ENCODE measurements at regions not wholly inside any gene's neighbourhood (a gene's known extent, or its start where the extent isn't known, plus 50 kb on each side); places are given as distances from the start of the nearest gene placed in this dataset.

- DNase-seq (ENCODE audit: low read depth) = no peak
- H3K4me3 ChIP-seq (ENCODE audit: low read depth, low read length) = no peak overlapping the region
These were observed 215.1 kb upstream of the TRIB2 start for GRCh38 chr2:12501469-12502158.

DNA sequence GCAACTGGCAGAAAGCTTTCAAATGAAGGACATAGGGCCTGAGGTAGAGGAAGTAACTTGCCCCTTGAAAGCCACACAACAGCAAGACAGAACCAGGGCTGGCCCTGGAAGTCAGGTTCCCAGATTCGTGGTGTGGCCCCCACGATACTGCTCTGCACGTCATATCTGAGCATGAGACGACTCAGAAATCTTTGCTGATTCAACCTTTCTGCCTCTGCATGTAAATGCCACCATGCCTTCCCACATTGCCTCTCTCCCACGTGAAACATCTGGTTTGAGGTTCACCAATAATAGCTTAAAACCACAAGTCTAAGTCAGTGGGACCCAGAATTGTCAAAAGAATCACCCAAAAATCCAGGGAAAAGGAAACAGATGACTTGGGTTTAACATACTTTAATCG lies 214.0 kb upstream of the TRIB2 start:
- DNase-seq (ENCODE audit: low read depth) = peak; percentile 40
- H3K4me3 ChIP-seq (ENCODE audit: low read depth, low read length) = no peak overlapping the region

- no peak for DNase-seq (ENCODE audit: low read depth)
- H3K4me3 ChIP-seq (ENCODE audit: low read depth, low read length) = no peak overlapping the region
These were observed 212.3 kb upstream of the TRIB2 start for GRCh38 chr2:12504443-12504842.

GRCh38 chr2:12506846-12507245 lies 209.9 kb upstream of the TRIB2 start:
- no peak overlapping the region for H3K4me3 ChIP-seq (ENCODE audit: low read depth, low read length)
- DNase-seq (ENCODE audit: low read depth) = no peak

- H3K4me3 ChIP-seq (ENCODE audit: low read depth, low read length) = no peak overlapping the region
- peak; percentile 89 for DNase-seq (ENCODE audit: low read depth)
These were observed 209.4 kb upstream of the TRIB2 start for GRCh38 chr2:12507295-12507694.

DNA sequence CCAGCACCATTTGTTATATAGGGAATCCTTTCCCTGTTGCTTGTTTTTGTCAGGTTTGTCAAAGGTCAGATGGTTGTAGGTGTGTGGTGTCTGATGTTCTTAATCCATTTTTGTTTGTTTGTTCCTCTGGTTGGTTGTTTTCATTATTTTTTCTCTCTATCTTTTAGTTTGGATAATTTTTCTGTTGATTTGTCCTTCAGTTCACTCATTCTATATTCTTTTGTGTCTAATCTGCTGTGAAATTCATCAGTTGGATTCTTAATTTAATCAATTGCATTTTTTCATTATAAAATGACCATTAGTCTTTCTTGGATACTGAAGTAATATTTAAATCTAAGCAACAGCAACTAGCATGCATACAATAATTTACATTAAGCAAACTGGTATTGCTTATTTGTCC lies 206.7 kb upstream of the TRIB2 start:
- DNase-seq (ENCODE audit: low read depth) = no peak
- no peak overlapping the region for H3K4me3 ChIP-seq (ENCODE audit: low read depth, low read length)

DNA sequence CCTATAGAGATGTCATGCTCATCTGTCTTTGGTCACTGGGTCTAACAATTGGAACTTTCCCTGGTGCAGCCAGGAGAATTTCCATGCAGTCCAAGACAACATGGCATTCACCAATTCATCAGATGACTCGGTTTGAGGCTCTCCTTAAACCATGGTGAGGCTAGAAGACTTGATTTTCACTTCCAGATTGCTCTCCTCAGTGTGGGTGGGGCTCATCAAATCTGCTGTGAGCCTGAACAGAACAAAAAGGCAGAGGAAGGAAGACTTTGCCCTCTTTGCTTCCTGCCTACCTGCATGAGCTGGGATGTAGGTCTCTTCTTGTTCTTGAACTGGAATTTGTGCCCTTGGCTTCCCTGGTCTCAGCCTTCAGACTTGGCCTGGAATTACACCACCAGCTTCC lies 203.4 kb upstream of the TRIB2 start:
- no peak overlapping the region for H3K4me3 ChIP-seq (ENCODE audit: low read depth, low read length)
- DNase-seq (ENCODE audit: low read depth) = no peak

DNA sequence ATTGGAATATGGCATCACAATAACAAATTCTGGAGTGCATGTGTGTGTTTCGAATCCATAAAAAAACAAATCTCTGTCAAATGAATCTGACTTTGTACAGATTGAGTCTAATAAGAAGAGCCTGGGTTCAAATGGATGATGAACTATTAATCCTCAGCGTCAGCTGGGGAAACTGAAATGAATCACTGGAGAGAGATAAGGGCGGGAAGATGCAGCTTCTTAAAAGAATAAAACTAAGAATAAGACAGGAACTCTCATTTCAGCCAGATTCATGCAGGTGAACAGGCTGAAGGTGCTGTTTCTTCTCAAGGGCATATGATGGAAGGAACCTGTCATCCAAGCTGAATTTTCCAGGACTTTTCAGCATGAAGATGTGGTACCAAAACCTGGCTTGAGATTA lies 202.6 kb upstream of the TRIB2 start:
- no peak overlapping the region for H3K4me3 ChIP-seq (ENCODE audit: low read depth, low read length)
- DNase-seq (ENCODE audit: low read depth) = no peak

DNA sequence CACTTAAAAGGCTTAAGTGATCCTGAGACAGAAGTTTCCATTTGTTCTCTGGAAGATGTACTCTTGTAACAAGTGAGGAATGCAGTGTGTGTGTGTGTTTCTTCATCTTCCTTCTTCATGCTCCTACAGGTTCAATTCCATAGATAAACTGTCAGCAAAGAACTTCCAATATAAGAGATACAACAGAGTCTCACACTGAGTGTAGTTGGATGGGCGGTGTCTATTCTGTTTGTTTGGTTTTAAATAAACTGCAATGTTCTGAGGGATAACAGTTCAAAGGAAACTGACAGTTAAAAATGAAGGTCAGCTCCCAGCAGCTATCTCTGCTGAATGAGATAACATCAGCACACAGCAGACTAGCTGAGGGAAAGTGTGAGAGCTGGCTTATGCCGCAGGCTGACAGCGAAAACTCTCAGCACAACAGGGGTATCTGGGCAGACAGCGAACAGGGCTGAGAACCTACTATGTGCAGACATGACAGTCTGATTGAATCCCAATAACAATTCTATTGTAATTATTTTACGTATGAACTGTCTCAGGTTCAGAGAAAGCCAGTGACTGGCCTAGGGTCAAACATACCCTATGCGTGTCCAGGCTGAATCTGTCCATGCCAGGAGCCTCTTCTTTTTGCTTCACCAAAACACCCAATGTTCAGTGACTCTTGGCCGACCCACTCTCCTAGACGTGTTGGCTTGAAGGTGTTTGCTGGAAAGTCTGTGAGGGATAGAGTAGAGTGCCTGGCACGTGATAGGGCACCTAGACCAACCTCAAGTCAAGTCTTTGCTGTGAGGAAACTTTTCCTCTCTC lies 201.9 kb upstream of the TRIB2 start:
- DNase-seq (ENCODE audit: low read depth) = no peak
- H3K4me3 ChIP-seq (ENCODE audit: low read depth, low read length) = no peak overlapping the region

- no peak overlapping the region for H3K4me3 ChIP-seq (ENCODE audit: low read depth, low read length)
- no peak for DNase-seq (ENCODE audit: low read depth)
These were observed 200.9 kb upstream of the TRIB2 start for GRCh38 chr2:12515871-12516270.

- H3K4me3 ChIP-seq (ENCODE audit: low read depth, low read length) = no peak overlapping the region
- DNase-seq (ENCODE audit: low read depth) = no peak
These were observed 183.3 kb upstream of the TRIB2 start for GRCh38 chr2:12533337-12534005.

DNA sequence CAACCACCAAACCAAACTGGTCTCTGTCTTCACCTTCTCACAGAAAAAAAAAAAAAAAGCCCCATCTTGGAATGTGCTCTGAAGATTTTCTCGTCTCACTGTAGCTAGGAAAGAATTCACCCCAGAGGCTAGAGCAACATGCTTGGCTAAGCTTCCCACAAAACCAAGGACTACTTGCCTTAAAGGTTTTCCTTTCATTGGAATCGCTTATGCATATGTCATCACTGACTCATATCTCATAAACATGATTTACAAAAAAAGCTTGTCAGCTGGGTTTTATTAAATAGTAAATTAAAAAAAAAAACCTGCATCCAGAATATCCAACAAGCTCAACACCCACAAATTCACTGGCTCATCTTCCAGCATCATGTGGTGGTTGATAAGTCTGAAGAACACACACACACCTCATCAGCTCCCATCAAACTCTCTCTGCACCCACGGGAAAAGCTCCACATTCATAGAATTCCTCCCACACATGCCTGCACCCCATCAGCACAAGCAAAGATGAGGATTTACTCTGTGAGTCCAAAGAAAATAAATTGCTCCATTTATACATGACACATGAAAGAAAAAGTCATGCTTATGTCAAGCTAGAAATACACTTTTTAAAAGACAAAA lies 182.0 kb upstream of the TRIB2 start:
- DNase-seq (ENCODE audit: low read depth) = peak; percentile 95
- no peak overlapping the region for H3K4me3 ChIP-seq (ENCODE audit: low read depth, low read length)

- no peak for DNase-seq (ENCODE audit: low read depth)
- H3K4me3 ChIP-seq (ENCODE audit: low read depth, low read length) = no peak overlapping the region
These were observed 179.8 kb upstream of the TRIB2 start for GRCh38 chr2:12536976-12537375.

- H3K4me3 ChIP-seq (ENCODE audit: low read depth, low read length) = no peak overlapping the region
- DNase-seq (ENCODE audit: low read depth) = no peak
These were observed 178.5 kb upstream of the TRIB2 start for GRCh38 chr2:12538138-12538694.

DNA sequence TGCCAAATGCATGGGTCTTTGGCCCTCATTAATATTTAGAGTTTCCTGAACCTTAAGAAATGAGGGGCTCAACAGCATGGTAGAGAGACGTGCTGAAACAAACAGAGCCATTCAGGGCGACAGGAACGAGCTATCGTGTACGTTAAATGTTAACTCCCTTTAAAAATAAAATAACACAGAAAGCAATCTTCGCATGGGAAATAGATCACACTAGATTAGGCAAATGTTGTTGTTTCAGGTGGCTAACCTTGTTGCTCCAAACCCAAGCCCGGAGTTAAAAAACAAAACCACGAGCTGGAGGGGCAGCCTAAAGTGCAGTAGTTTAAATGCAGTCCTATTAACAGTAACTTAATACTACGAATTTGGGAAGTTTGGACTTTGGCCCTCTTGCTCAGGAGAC lies 177.4 kb upstream of the TRIB2 start:
- no peak for DNase-seq (ENCODE audit: low read depth)

DNA sequence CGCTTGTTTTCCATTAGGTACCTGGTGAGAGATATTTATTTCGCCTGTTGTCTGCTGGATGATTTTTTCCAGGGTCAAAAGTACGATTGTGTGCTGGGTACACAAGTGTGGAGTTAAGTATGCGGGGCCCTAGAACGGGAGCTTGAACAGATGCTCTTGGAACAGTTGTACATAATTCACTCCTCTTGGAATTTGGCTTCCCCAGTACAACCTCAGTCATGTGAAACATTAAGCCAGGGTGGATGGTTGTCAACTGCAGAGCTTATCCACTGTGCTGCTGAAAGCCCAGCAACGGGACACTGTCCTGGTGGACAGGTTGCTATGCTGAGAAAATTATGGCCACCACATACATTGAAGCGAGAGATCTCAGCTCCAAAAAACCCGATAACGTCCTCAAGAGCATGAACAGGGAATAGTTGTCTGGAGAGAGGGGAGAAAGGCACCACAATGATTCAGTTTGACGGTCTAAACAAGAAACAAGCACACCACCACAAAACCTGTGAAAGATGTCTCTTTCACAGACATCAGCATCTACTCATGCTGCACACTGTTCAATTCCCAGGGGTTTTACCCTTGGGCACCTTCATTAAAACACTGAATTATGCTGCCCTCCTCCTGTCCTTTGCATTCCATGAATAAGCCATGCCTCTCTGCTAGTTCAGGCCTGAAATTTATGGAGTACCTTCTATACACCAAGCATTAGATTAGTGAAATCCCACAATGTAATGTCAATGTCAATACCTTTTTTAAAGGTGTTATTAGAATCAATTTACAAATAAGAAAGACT lies 176.8 kb upstream of the TRIB2 start:
- no peak overlapping the region for H3K4me3 ChIP-seq (ENCODE audit: low read depth, low read length)
- no peak for DNase-seq (ENCODE audit: low read depth)

More for the DNA sequence above, 177.4 kb upstream of the TRIB2 start:
- no peak overlapping the region for H3K4me3 ChIP-seq (ENCODE audit: low read depth, low read length)

DNA sequence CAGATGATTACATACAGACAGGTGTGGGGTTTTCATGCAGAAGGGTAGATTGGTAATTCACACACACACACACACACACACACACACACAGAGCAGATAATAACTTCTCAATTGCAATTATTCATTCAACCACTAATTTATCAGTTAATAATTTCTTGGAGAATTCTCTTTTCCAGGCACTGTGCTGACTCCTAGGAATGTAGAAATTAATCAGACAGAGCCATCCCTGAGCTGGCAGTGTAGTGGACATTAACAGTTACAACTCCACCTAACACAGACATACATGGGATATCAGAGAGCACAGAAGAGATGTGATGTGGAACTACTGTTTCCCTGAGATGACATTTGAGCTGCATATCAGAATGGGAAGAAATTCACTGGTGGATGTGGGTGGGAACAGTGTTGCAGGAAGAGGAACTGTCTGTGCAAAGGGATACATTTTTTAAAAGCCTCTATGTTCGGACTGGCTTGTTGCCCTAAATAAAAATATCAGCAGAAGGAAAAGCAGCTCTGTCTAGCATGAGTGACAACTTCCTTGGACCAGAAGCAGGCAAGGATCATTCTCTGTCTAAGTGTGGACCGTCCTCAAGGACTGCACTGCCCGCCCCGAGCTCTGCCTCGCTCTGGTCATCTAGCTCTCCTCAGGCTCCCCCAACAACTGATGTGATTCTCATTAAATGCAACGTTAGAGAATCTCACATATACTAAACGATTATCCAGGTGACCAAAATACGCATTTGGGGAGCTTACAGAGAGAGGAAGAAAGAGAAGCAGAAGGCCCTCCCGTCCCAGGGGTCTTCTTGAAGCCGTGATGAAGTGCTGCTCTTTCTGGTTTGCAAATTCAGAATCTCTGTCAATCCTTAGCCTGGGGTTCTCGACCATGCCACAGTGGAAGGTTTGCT lies 173.4 kb upstream of the TRIB2 start:
- no peak for DNase-seq (ENCODE audit: low read depth)
- H3K4me3 ChIP-seq (ENCODE audit: low read depth, low read length) = no peak overlapping the region

DNA sequence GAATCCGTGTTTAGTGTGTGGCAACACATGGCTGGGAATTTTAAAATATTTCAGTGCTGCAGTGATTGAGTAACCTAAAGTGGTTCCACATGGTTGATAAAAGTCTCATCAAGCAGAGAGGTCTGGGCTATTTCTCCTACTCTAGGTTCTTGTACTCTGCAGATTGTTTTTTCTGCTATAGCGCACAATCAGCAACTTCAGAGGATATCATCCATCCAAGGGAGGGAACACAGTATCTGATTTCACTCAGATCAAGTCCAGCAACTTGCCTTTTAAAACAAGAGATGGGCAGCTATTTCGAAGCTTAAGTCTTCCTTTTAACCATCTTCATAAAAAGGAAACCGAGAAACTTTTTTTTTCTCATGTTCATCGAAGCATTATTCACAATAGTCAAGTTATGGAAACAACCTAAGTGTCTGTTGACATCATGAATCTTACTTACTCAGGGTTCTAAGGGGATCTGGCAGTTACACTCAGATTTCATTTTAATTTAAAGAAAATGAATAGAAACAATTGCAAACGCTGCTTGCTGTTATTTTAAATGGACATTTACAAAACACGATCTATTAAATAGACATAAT lies 172.7 kb upstream of the TRIB2 start:
- H3K4me3 ChIP-seq (ENCODE audit: low read depth, low read length) = no peak overlapping the region
- DNase-seq (ENCODE audit: low read depth) = peak; percentile 46
